CD4-positive, alpha-beta T cell treated with Interleukin-4 for 1 hour (primary cell): ENCODE measurements at regions not wholly inside any gene's neighbourhood (a gene's known extent, or its start where the extent isn't known, plus 50 kb on each side); places are given as distances from the start of the nearest gene placed in this dataset.
"Not testable (repeated sequence)": the region's sequence is repeated elsewhere in the genome, so short reads cannot be mapped to it uniquely, and the experiment has no call there.

ENCODE experiments used
- DNase-seq, 2 donors: peaks; one replicate each; pipeline ENCODE4 v3.0.0-alpha.2; 2020 to 2022

GRCh38 chr20:5696011-5696559, 54.1 kb upstream of the SHLD1 start:
- no peak for DNase-seq

GRCh38 chr20:5691918-5692618, 58.1 kb upstream of the SHLD1 start:
- peak in 1 of 2 donors; percentile 61 for DNase-seq

- DNase-seq, result no peak
These were observed 60.7 kb upstream of the SHLD1 start for GRCh38 chr20:5689463-5689862.

GRCh38 chr20:5688431-5688972, 61.7 kb upstream of the SHLD1 start:
- DNase-seq, result peak in 1 of 2 donors; percentile 49

- peak in 1 of 2 donors; percentile 20 for DNase-seq
These were observed 62.3 kb upstream of the SHLD1 start for GRCh38 chr20:5687884-5688283.

GRCh38 chr20:5686384-5687105, 63.7 kb upstream of the SHLD1 start:
- DNase-seq, result no peak

GRCh38 chr20:5682556-5682955, 67.6 kb upstream of the SHLD1 start:
- not testable (repeated sequence) for DNase-seq

- no peak for DNase-seq
These were observed 69.4 kb upstream of the GPCPD1 start for GRCh38 chr20:5680192-5680591.

GRCh38 chr20:5678777-5679176, 68.0 kb upstream of the GPCPD1 start:
- no peak for DNase-seq

GRCh38 chr20:5677944-5678343, 67.1 kb upstream of the GPCPD1 start:
- DNase-seq, result not testable (repeated sequence)

GRCh38 chr20:5677389-5677788, 66.6 kb upstream of the GPCPD1 start:
- no peak for DNase-seq

GRCh38 chr20:5675103-5676091, 64.6 kb upstream of the GPCPD1 start:
- DNase-seq, result peak; percentile 10 to 54

- DNase-seq, result peak; percentile 37 to 78
These were observed 63.4 kb upstream of the GPCPD1 start for GRCh38 chr20:5674176-5674660.

GRCh38 chr20:5670874-5671273, 60.1 kb upstream of the GPCPD1 start:
- no peak for DNase-seq

- no peak for DNase-seq
These were observed 59.3 kb upstream of the GPCPD1 start for GRCh38 chr20:5670036-5670536.

GRCh38 chr20:5668529-5668868, 57.7 kb upstream of the GPCPD1 start:
- DNase-seq, result no peak

- DNase-seq, result no peak
These were observed 57.1 kb upstream of the GPCPD1 start for GRCh38 chr20:5667705-5668528.

- DNase-seq, result no peak
These were observed 54.6 kb upstream of the GPCPD1 start for GRCh38 chr20:5665417-5665816.

- DNase-seq, result no peak
These were observed 52.6 kb upstream of the GPCPD1 start for GRCh38 chr20:5663396-5663795.

GRCh38 chr20:5662769-5663168, 52.0 kb upstream of the GPCPD1 start:
- no peak for DNase-seq

GRCh38 chr20:5660756-5661155, 50.0 kb upstream of the GPCPD1 start:
- not testable (repeated sequence) for DNase-seq
